ENCODE measurements at regions not wholly inside any gene's neighbourhood (a gene's known extent, or its start where the extent isn't known, plus 50 kb on each side); places are given as distances from the start of the nearest gene placed in this dataset.
"Not testable (repeated sequence)": the region's sequence is repeated elsewhere in the genome, so short reads cannot be mapped to it uniquely, and the experiment has no call there.

DNA sequence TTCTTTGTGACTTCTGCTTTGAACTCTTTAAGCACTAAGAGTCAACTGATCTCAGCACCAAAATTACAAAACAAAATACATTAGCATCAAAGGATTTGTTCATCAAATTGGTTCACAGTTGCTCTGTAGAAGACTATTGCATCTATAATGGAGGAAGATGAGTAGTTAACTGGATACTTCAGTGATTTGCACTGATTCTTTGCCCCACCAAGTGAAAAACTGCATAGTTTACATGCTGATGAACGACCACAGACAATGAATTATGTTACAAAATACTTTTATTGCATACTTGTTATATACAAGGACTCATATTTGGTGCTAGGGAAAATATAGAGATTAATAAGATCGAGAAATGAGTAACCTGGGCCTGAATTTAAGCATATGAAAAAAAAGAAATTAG, 107.2 kb downstream of the SCG2 start:
- no peak for TF ChIP-seq HDGF (IDR thresholded peaks at IDR 0.05; ENCODE audit: borderline replicate concordance)
- no peak for TF ChIP-seq TARDBP (IDR thresholded peaks at IDR 0.05)
- TF ChIP-seq CTBP1 (IDR thresholded peaks at IDR 0.05; ENCODE audit: borderline replicate concordance): no peak
- TF ChIP-seq ARNT (IDR thresholded peaks at IDR 0.05): no peak
- TF ChIP-seq LEF1 (IDR thresholded peaks at IDR 0.05; ENCODE audit: borderline replicate concordance): no peak
- no peak for TF ChIP-seq ZNF384 (IDR thresholded peaks at IDR 0.05)
- TF ChIP-seq SUZ12 (IDR thresholded peaks at IDR 0.05): no peak
- ChIA-PET CTCF (no interaction called here), POLR2A (no interaction called here)
- DNase-seq (ENCODE audit: extremely low spot score): no peak

DNA sequence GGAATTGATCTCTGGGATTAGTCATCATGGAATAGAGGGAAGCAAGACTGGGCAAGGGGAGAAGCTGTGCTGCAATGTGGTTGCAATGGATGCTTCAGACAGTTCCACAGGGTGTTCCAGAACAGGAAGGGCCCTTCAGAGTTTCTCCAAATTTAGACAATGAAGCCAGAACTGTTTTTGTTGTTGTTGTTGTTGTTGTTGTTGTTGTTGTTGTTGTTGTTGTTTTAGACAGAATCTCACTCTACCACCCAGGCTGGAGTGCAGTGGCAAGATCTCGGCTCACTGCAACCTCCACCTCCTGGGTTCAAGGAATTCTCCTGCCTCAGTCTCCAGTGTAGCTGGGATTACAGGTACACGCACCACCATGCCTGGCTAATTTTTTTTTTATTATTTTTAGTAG, 105.3 kb downstream of the SCG2 start:
- DNase-seq (ENCODE audit: extremely low spot score); CTCF ChIA-PET; POLR2A ChIA-PET: not testable (repeated sequence)

DNA sequence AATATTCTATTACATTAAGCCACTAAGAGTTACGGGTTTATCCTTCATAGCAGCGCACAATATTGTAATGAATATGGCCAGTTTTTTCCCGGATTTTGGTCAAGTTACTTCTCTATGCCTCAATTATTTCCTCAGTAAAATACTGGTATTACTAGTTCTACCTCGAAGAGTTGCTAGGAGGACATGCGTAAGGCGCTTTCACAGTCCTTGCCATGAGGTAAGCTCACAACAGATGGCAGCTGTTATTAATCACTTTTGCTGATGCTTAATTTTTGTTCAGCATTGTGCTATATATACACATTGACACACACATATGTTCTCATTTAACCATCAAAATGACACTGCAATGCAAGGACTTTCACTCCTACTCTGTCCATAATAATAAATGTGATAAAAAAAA, 101.5 kb downstream of the SCG2 start:
- ChIA-PET CTCF (no interaction called here), POLR2A (no interaction called here)
- no peak for DNase-seq (ENCODE audit: extremely low spot score)
- TF ChIP-seq FOXM1 (IDR thresholded peaks at IDR 0.05; ENCODE audit: borderline replicate concordance): no peak

DNA sequence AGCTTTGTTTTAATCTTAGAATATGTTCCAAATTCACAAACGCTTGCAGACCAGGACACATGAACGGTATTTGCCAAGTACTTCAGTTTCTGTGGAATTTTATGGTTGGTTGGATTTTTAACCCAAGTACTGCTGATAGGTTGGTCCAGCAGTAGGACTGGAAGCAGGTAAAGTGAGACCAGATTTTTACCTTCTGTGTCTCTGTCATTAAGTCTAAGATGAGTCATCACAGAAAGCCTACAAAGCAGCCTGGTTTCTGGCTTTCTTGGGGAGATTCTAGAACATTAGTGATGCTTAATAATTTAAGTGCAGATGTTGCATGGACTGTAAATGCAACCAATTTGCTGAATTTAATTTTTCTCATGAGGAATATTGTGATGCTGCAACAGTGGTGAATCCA, 100.5 kb downstream of the SCG2 start:
- DNase-seq (ENCODE audit: extremely low spot score): no peak
- CTCF ChIA-PET: no interaction called here
- POLR2A ChIA-PET: no interaction called here
- TF ChIP-seq TARDBP (IDR thresholded peaks at IDR 0.05) (no peak), FOXM1 (IDR thresholded peaks at IDR 0.05; ENCODE audit: borderline replicate concordance) (no peak), FOXA1 (IDR thresholded peaks at IDR 0.05) (no peak), ARNT (IDR thresholded peaks at IDR 0.05) (no peak), NFRKB (IDR thresholded peaks at IDR 0.05) (no peak), FOXK2 (IDR thresholded peaks at IDR 0.05) (no peak)

DNA sequence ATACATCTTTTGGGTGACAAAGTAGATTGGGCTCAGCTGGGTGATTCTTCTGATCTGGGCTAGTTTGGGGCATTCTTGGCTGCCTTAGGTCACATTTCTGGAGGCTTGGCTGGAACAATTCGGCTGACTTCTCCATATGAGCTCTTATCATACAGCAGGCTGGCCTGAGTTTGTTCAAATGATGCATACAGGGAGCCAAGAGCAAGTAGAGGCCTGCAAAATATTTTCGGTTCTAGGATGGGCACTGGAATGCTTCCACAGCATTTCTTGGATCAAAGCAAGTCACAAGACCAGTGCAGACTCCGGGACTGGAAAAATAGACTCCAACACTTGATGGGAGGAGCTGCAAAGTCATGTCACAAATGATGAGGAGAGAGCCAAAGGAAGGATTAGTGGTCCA, 98.4 kb downstream of the SCG2 start:
- ChIA-PET CTCF (no interaction called here), POLR2A (no interaction called here)
- DNase-seq (ENCODE audit: extremely low spot score): no peak
- TF ChIP-seq HDGF (IDR thresholded peaks at IDR 0.05; ENCODE audit: borderline replicate concordance): no peak
- no peak for TF ChIP-seq FOXK2 (IDR thresholded peaks at IDR 0.05)
- TF ChIP-seq CTBP1 (IDR thresholded peaks at IDR 0.05; ENCODE audit: borderline replicate concordance): no peak
- no peak for TF ChIP-seq NFRKB (IDR thresholded peaks at IDR 0.05)

DNA sequence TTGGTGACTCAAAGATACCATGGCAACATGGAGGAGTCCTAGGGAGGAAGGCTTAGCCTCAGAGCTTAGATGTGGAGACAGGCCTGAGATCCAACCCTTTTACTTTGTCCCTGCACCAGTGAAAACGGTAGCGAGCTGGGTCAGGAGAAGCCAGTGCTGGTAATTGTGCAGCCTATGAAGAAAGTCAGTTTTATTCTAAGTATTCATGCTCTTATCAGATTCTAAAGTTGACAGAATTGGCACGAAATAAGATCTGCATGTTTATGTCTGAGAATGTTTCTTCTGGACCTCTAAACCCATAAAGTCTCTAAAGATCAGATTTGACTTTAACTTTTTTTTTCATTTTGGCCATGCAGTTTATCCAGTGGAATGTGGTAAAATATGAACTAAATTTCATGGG, 93.8 kb downstream of the SCG2 start:
- CTCF ChIA-PET: no interaction called here
- POLR2A ChIA-PET: no interaction called here
- TF ChIP-seq ZNF384 (IDR thresholded peaks at IDR 0.05): no peak
- no peak for TF ChIP-seq FOXK2 (IDR thresholded peaks at IDR 0.05)
- TF ChIP-seq FOXA1 (IDR thresholded peaks at IDR 0.05): no peak
- TF ChIP-seq CTBP1 (IDR thresholded peaks at IDR 0.05; ENCODE audit: borderline replicate concordance): no peak
- TF ChIP-seq L3MBTL2 (conservative IDR thresholded peaks at IDR 0.05): no peak
- TF ChIP-seq, protein P1, sequence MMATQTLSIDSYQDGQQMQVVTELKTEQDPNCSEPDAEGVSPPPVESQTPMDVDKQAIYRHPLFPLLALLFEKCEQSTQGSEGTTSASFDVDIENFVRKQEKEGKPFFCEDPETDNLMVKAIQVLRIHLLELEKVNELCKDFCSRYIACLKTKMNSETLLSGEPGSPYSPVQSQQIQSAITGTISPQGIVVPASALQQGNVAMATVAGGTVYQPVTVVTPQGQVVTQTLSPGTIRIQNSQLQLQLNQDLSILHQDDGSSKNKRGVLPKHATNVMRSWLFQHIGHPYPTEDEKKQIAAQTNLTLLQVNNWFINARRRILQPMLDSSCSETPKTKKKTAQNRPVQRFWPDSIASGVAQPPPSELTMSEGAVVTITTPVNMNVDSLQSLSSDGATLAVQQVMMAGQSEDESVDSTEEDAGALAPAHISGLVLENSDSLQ (IDR thresholded peaks at IDR 0.05): no peak
- TF ChIP-seq SUZ12 (IDR thresholded peaks at IDR 0.05): no peak
- no peak for TF ChIP-seq BHLHE40 (IDR thresholded peaks at IDR 0.05; ENCODE audit: borderline replicate concordance)
- no peak for TF ChIP-seq HDGF (IDR thresholded peaks at IDR 0.05; ENCODE audit: borderline replicate concordance)
- TF ChIP-seq FOXM1 (IDR thresholded peaks at IDR 0.05; ENCODE audit: borderline replicate concordance): no peak
- no peak for TF ChIP-seq NFRKB (IDR thresholded peaks at IDR 0.05)
- no peak for TF ChIP-seq TARDBP (IDR thresholded peaks at IDR 0.05)
- TF ChIP-seq SP1 (IDR thresholded peaks at IDR 0.05): no peak
- no peak for TF ChIP-seq ARNT (IDR thresholded peaks at IDR 0.05)
- TF ChIP-seq LEF1 (IDR thresholded peaks at IDR 0.05; ENCODE audit: borderline replicate concordance): no peak
- no peak for TF ChIP-seq ELF4 (IDR thresholded peaks at IDR 0.05)
- DNase-seq (ENCODE audit: extremely low spot score): no peak

DNA sequence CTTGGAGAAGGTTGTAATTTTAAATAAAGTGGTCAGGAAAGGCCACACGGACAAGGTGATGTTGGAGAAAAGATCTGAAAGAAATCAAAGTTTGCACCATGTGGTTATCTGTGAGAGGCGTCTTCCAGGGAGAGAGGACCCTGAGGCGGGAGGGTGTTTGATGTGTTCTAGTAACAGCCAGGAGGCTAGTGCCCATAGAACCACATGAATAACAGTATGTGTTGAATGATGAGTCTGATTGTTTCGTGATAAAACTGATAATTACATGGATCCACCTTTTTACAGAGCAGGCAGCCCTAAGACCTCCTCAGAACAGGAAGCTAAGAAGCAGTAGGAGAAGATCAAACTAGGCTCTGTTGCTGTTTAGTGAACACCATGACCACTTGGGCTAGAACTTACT, 91.4 kb downstream of the SCG2 start:
- no peak for TF ChIP-seq CTBP1 (IDR thresholded peaks at IDR 0.05; ENCODE audit: borderline replicate concordance)
- TF ChIP-seq LEF1 (IDR thresholded peaks at IDR 0.05; ENCODE audit: borderline replicate concordance): no peak
- TF ChIP-seq SUZ12 (IDR thresholded peaks at IDR 0.05): no peak
- no peak for TF ChIP-seq FOXM1 (IDR thresholded peaks at IDR 0.05; ENCODE audit: borderline replicate concordance)
- no peak for TF ChIP-seq L3MBTL2 (conservative IDR thresholded peaks at IDR 0.05)
- no peak for TF ChIP-seq ARNT (IDR thresholded peaks at IDR 0.05)
- TF ChIP-seq ELF4 (IDR thresholded peaks at IDR 0.05): no peak
- no peak for TF ChIP-seq FOXA1 (IDR thresholded peaks at IDR 0.05)
- ChIA-PET CTCF (no interaction called here), POLR2A (no interaction called here)
- DNase-seq (ENCODE audit: extremely low spot score): no peak

DNA sequence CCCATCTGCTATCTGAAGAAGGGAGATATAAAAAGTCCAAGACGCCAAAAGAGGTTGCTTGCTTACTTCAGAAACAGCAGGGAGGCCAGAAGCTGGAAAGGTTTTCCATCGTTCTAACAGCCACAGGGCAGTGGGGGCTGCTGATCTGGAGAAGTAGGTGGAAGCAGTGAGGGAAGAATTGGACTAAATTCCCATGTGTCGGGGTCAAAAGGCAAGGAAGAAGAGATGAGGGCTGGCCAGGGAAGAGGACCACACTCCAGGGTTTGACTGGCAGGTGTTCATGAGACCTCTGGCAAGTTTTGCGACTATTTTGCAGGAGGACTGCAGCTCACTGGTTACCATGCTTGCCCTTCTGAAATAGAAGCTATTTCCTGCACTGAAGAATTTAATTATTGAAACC, 91.0 kb downstream of the SCG2 start:
- ChIA-PET POLR2A (no interaction called here), CTCF (no interaction called here)
- no peak for DNase-seq (ENCODE audit: extremely low spot score)
- TF ChIP-seq, protein P1 (IDR thresholded peaks at IDR 0.05): no peak
- no peak for TF ChIP-seq SP1 (IDR thresholded peaks at IDR 0.05)
- no peak for TF ChIP-seq ZNF384 (IDR thresholded peaks at IDR 0.05)
- TF ChIP-seq SUZ12 (IDR thresholded peaks at IDR 0.05): no peak
- TF ChIP-seq FOXA1 (IDR thresholded peaks at IDR 0.05): no peak
- TF ChIP-seq ELF4 (IDR thresholded peaks at IDR 0.05): no peak
- no peak for TF ChIP-seq LEF1 (IDR thresholded peaks at IDR 0.05; ENCODE audit: borderline replicate concordance)
- no peak for TF ChIP-seq HDGF (IDR thresholded peaks at IDR 0.05; ENCODE audit: borderline replicate concordance)
- TF ChIP-seq NFRKB (IDR thresholded peaks at IDR 0.05): no peak
- TF ChIP-seq BHLHE40 (IDR thresholded peaks at IDR 0.05; ENCODE audit: borderline replicate concordance): no peak
- no peak for TF ChIP-seq TARDBP (IDR thresholded peaks at IDR 0.05)
- TF ChIP-seq FOXM1 (IDR thresholded peaks at IDR 0.05; ENCODE audit: borderline replicate concordance): no peak
- TF ChIP-seq CTBP1 (IDR thresholded peaks at IDR 0.05; ENCODE audit: borderline replicate concordance): no peak
- no peak for TF ChIP-seq ARNT (IDR thresholded peaks at IDR 0.05)

All from HEK293T (cell line).